K562 (cell line): ENCODE measurements at regions not wholly inside any gene's neighbourhood (a gene's known extent, or its start where the extent isn't known, plus 50 kb on each side); places are given as distances from the start of the nearest gene placed in this dataset.
A peak's percentile ranks its signal among the peaks of the same experiment; 100 is the strongest.

Experiments
- CTCF ChIP-seq, 3 experiments: IDR thresholded peaks in 2 of 3; conservative IDR thresholded peaks in 1 of 3; 2 replicates each; pipeline ENCODE4 v1.5.1; 2011 to 2012; ENCODE audit warnings: low read length in 3 of 3, mild to moderate bottlenecking in 3 of 3, control low read depth in 2 of 3, improper control_type of control experiment in 1 of 3, inconsistent platforms in 1 of 3, low read depth in 1 of 3, mixed read lengths in 1 of 3, moderate library complexity in 1 of 3; ENCODE audit not compliant: insufficient read depth in 2 of 3
- ESRRA ChIP-seq: fragments of 450-650 bp; IDR thresholded peaks from 2 replicates; pipeline ENCODE4 v1.6.1; 2014; ENCODE audit warnings: low read depth, mild to moderate bottlenecking, moderate library complexity, borderline replicate concordance
- HDAC2 ChIP-seq: fragments of 450-650 bp; IDR thresholded peaks from 2 replicates; pipeline ENCODE4 v1.6.1; 2016; ENCODE audit warnings: mild to moderate bottlenecking
- JUN ChIP-seq, 2 experiments: sonication (generic) in 1 of 2; formaldehyde crosslinking in 1 of 2; IDR thresholded peaks; 2 replicates each; pipeline versions ENCODE4 v1.6.1 to v1.8.0; 2012 to 2022; ENCODE audit warnings: borderline replicate concordance in 2 of 2, mild to moderate bottlenecking in 2 of 2, improper control_type of control experiment in 1 of 2, low read depth in 1 of 2, low read length in 1 of 2, missing genetic modification reagents in 1 of 2
- NELFE ChIP-seq: IDR thresholded peaks from 2 replicates; pipeline ENCODE4 v1.6.1; 2011; ENCODE audit warnings: mild to moderate bottlenecking; ENCODE audit not compliant: insufficient read depth, insufficient read length
- POLR2AphosphoS5 ChIP-seq: IDR thresholded peaks from 2 replicates; pipeline ENCODE4 v1.6.1; 2011; ENCODE audit warnings: mild to moderate bottlenecking, low read depth, low read length, moderate library complexity; ENCODE audit not compliant: control insufficient read depth, insufficient read depth
- PYGO2 ChIP-seq: fragments of 450-650 bp; IDR thresholded peaks from 2 replicates; pipeline ENCODE4 v1.6.1; 2016; ENCODE audit warnings: mild to moderate bottlenecking, missing genetic modification characterization, moderate library complexity, missing compliant biosample characterization
- REST ChIP-seq, 2 experiments: fragments of 450-650 bp; formaldehyde crosslinking in 1 of 2; IDR thresholded peaks; 2 replicates each; pipeline versions ENCODE4 v1.4.0 to v1.6.1; 2014 to 2020; ENCODE audit warnings: mild to moderate bottlenecking in 2 of 2, borderline replicate concordance in 1 of 2, low read depth in 1 of 2
- RFX5 ChIP-seq: IDR thresholded peaks from 2 replicates; pipeline ENCODE4 v1.6.1; 2011; ENCODE audit warnings: low read depth, mild to moderate bottlenecking, improper control_type of control experiment, low read length
- SMAD4 ChIP-seq: fragments of 250-450 bp; sonication (Bioruptor Pico); conservative IDR thresholded peaks from 2 replicates; pipeline ENCODE4 v1.8.0; 2021; ENCODE audit warnings: inconsistent platforms, mild to moderate bottlenecking, moderate library complexity
- ZFP36 ChIP-seq: fragments of 150-350 bp; IDR thresholded peaks from 2 replicates; pipeline ENCODE4 v1.6.1; 2018; ENCODE audit warnings: low read length, low read depth; ENCODE audit not compliant: partially characterized antibody

- TF ChIP-seq CTCF (IDR thresholded peaks at IDR 0.05 in 2 of 3, conservative IDR thresholded peaks at IDR 0.05 in 1 of 3; ENCODE audit: insufficient read depth in 2 of 3, low read depth in 1 of 3, low read length in 3 of 3) (peak; percentile 39 to 66 (median 53); a peak in 5 of 6 replicates), SMAD4 (no peak), REST (IDR thresholded peaks at IDR 0.05; ENCODE audit: borderline replicate concordance) (peak; percentile 45; the same call in 1 of the 2 replicates), REST (CRISPR knock-in tag; IDR thresholded peaks at IDR 0.05; ENCODE audit: low read depth) (no peak), ESRRA (no peak), ZFP36 (no peak), POLR2AphosphoS5 (no peak), RFX5 (no peak), HDAC2 (no peak), JUN (IDR thresholded peaks at IDR 0.05; ENCODE audit: borderline replicate concordance, low read depth, low read length) (no peak), JUN (CRISPR knock-in tag; IDR thresholded peaks at IDR 0.05; ENCODE audit: borderline replicate concordance) (no peak), PYGO2 (tag) (no peak), NELFE (no peak)
Measured at GRCh38 chr1:116842654-116843053, 67.1 kb upstream of the PTGFRN start.
